Cardiac fibroblast (primary cell): ENCODE measurements at regions not wholly inside any gene's neighbourhood (a gene's known extent, or its start where the extent isn't known, plus 50 kb on each side); places are given as distances from the start of the nearest gene placed in this dataset.

Experiments
- DNase-seq, 2 donors: peaks; one replicate each; pipeline versions ENCODE4 v3.0.0 to v3.0.0-alpha.2; 2010; ENCODE audit warnings: low read depth in 2 of 2
- H3K4me3 ChIP-seq, 2 donors: replicated peaks in 1 of 2; 1 replicate in 1 of 2; 2 replicates in 1 of 2; pipeline ENCODE4 v1.5.1; 2011; ENCODE audit warnings: low read depth in 2 of 2, low read length in 2 of 2, mild to moderate bottlenecking in 2 of 2, moderate library complexity in 1 of 2
- TF ChIP-seq, protein P1 (sequence below): IDR thresholded peaks from one replicate; pipeline ENCODE4 v1.5.1; 2011; ENCODE audit warnings: low read depth, mild to moderate bottlenecking, low read length, inconsistent platforms

GRCh38 chr6:99017150-99017549 lies 69.4 kb upstream of the FBXL4 start:
- no peak for DNase-seq
- H3K4me3 ChIP-seq, result no peak overlapping the region
- TF ChIP-seq, protein P1, sequence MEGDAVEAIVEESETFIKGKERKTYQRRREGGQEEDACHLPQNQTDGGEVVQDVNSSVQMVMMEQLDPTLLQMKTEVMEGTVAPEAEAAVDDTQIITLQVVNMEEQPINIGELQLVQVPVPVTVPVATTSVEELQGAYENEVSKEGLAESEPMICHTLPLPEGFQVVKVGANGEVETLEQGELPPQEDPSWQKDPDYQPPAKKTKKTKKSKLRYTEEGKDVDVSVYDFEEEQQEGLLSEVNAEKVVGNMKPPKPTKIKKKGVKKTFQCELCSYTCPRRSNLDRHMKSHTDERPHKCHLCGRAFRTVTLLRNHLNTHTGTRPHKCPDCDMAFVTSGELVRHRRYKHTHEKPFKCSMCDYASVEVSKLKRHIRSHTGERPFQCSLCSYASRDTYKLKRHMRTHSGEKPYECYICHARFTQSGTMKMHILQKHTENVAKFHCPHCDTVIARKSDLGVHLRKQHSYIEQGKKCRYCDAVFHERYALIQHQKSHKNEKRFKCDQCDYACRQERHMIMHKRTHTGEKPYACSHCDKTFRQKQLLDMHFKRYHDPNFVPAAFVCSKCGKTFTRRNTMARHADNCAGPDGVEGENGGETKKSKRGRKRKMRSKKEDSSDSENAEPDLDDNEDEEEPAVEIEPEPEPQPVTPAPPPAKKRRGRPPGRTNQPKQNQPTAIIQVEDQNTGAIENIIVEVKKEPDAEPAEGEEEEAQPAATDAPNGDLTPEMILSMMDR, result no peak

- peak; percentile 7 to 60 for DNase-seq
- TF ChIP-seq, protein P1, result no peak
- H3K4me3 ChIP-seq, result no peak overlapping the region
These were observed 68.6 kb upstream of the FBXL4 start for GRCh38 chr6:99016355-99016754.

- H3K4me3 ChIP-seq, result no peak overlapping the region
- TF ChIP-seq, protein P1, result no peak
- peak in 1 of 2 donors; percentile 31 for DNase-seq
These were observed 66.3 kb upstream of the FBXL4 start for GRCh38 chr6:99014061-99014460.

DNA sequence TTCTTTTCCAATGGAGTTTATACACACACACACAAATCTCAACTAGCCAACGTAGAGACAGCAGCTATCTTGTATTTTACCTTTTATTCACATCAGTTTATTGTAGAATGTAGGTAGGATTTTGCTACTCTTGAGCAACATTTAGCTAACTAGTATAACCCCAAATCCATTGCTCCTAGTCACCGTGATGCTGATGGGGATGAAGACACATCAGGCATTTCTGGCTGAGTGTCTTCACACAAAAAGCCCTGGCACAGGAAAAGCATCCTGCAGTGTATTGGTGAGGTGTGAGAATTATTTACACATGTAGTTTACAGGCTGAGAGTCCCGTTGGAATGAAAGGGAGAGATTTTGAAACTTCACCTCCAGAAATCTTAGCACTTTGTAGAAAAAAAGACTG lies 65.9 kb upstream of the FBXL4 start:
- TF ChIP-seq, protein P1, result no peak
- DNase-seq, result peak in 1 of 2 donors; percentile 16
- H3K4me3 ChIP-seq, result no peak overlapping the region

DNA sequence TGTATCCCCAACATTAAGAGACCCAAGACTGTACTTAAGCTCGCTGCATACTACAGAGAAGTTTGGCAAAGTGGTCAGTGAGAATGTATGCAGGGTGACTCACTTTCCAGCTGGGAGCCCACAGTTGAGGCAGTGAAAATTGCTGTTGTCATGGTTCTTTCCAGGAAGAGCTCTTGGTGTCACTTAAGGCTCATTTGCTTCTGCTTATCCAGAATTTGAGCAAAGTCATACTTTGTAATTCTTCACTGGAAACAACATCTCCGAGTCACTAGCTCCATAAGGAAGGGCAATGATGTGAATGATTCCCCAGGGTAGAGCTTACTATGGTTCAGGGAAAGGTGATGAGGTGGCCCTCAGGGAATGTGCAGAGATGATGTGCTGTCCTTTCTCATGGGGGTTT lies 65.4 kb upstream of the FBXL4 start:
- peak; percentile 24 to 89 for DNase-seq
- TF ChIP-seq, protein P1, result no peak

DNA sequence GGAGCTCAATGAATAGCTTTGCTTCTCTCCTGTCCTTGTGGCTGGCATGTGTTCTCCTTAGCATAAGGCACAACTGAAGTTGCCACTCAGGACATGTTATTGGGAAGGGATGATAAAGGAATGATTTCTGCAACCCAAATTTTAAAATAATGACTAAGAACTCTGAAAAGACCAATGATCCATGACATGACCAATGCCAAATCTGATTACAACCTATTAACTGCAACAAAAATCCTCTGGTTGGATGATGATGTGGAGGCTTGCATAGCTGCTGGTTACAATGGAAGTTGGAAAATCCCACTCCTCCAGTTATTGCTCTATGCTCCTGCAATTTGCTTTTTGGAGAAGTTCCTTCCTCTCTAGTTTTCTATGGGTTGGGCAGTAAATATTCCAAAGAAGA lies 63.4 kb upstream of the FBXL4 start:
- no peak overlapping the region for H3K4me3 ChIP-seq
- no peak for DNase-seq
- TF ChIP-seq, protein P1, result no peak

More for the DNA sequence above, 65.4 kb upstream of the FBXL4 start:
- H3K4me3 ChIP-seq, result no peak overlapping the region

- TF ChIP-seq, protein P1, result no peak
- no peak overlapping the region for H3K4me3 ChIP-seq
These were observed 55.1 kb upstream of the FBXL4 start for GRCh38 chr6:99002831-99003230.

More at GRCh38 chr6:99002831-99003230, 55.1 kb upstream of the FBXL4 start:
- DNase-seq, result peak; percentile 8 to 21
